HK-2 (cell line): ENCODE measurements at regions not wholly inside any gene's neighbourhood (a gene's known extent, or its start where the extent isn't known, plus 50 kb on each side); places are given as distances from the start of the nearest gene placed in this dataset.

ENCODE experiments used
- DNase-seq: peaks from one replicate; pipeline ENCODE4 v3.0.0-alpha.2; 2018; ENCODE audit not compliant: unreplicated experiment

- no peak for DNase-seq
These were observed 132.8 kb upstream of the TNFAIP3 start for GRCh38 chr6:137734005-137734874.

GRCh38 chr6:137734875-137735182 lies 132.2 kb upstream of the TNFAIP3 start:
- no peak for DNase-seq

GRCh38 chr6:137736048-137736818 lies 130.8 kb upstream of the TNFAIP3 start:
- DNase-seq = no peak

GRCh38 chr6:137736911-137737310 lies 130.1 kb upstream of the TNFAIP3 start:
- no peak for DNase-seq

DNA sequence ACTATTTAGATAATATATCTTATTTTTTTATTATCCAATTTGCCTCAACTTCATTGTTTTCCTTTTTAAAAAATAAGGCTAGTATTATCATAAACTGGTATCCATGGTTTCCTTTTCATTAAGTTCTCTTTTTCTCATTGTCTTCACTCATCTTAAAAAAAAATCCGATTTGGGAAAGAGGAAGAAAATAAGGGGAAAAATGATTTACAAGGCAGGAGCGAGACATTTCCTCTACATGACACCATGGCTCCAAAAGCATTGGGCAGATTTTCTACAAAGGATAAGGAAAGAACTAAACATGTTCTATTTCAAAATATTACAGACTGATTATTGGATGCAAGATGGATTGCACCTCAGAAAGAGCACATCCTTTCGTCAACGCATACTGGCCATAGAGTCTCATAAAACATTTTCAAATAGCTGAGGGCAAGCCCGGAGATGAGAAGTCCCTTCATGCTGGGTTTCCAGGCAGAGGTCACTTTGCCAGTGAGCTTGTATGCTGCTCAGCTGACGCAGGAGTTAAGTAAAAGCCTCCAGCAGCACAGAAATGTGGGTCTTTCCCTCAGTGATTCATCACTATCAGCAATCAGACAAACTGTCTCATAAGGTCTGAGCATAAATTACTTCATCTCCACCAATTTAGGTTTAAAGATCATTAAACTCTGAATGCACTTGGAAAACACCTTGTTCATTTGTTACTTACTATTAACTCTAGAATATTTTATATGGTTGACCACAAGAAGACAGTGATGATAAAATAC lies 129.0 kb upstream of the TNFAIP3 start:
- DNase-seq = no peak

GRCh38 chr6:137738931-137739504 lies 128.0 kb upstream of the TNFAIP3 start:
- DNase-seq = no peak

DNA sequence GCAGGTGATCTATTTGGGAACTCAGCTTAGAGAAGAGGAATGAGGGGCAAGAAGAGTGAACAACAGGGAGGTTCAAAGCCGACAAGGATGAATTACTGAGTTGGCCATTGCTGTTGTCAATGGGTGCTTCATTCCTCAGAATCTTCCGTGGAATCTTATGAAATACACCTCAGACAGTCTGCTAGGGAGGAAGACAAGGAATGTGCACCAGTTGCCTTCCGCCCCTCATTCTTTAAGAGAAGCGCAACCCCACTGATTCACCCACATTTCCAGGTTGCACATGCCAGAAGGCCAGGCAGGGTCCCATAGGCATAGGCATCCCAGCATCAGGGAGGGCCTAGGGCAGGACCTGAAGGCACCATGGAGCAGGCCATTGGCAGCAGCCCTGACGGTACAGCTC lies 127.5 kb upstream of the TNFAIP3 start:
- DNase-seq = no peak

GRCh38 chr6:137740091-137740755 lies 126.8 kb upstream of the TNFAIP3 start:
- DNase-seq = no peak

GRCh38 chr6:137740967-137741761 lies 125.9 kb upstream of the TNFAIP3 start:
- no peak for DNase-seq

DNA sequence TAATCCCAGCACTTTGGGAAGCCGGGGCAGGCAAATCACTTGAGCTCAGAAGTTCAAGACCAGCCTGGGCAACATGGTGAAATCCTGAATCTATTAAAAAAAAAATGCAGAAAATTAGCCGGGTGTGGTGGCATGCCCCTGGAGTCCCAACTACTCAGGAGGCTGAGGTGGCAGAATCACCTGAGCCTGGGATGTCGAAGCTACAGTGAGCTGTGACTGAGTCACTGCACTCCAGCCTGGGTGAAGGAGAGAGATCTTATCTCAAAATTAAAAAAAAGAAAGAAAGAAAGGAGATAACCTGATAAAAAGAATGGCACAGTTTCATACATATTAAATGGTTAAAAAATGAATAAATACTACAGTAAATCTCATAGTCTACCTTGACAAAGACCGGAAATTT lies 123.6 kb upstream of the TNFAIP3 start:
- DNase-seq = no peak

DNA sequence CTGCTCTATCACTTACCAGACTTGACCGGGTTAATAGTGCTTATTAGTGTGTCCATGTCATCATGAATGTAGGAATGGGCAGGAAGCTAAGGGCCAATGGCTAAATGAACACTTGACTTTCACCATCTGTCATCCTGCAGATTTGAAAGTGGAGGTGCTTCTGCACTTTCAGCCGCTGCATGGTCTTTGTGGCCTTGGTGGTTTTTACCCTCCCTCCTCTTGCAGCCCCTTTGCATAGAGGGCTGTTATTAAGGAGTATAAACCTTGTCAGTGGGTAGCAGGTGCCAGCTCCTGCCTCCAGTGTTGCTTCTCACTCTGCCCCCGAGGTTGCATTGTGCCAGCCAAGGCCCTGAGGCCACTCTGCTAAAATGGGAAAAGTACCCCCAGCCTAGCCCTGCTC lies 122.2 kb upstream of the TNFAIP3 start:
- DNase-seq = no peak

- DNase-seq = no peak
These were observed 121.7 kb upstream of the TNFAIP3 start for GRCh38 chr6:137745321-137745720.

- no peak for DNase-seq
These were observed 120.8 kb upstream of the TNFAIP3 start for GRCh38 chr6:137746264-137746663.

GRCh38 chr6:137749696-137750211 lies 117.3 kb upstream of the TNFAIP3 start:
- DNase-seq = no peak

GRCh38 chr6:137750297-137750696 lies 116.8 kb upstream of the TNFAIP3 start:
- DNase-seq = no peak

- no peak for DNase-seq
These were observed 115.1 kb upstream of the TNFAIP3 start for GRCh38 chr6:137751768-137752560.

DNA sequence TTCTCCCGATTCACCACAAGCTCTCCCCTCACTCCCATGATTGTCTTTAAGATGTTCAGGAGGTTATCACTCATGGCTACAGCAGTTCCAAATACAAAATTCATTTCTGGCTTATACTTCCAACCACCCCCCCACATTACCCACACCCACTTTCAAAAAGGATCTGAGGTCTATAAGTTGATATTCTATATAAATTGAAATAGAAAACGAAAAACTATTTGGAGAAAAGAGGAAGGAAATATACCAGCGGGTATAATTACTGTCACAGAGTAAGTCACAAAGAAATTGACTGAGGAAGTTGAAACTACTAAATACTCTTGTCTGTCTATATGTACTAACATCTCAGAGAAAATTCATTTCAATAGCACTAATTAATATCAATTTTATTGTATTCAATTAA lies 112.7 kb upstream of the TNFAIP3 start:
- no peak for DNase-seq

- no peak for DNase-seq
These were observed 112.2 kb upstream of the TNFAIP3 start for GRCh38 chr6:137754866-137755265.

DNA sequence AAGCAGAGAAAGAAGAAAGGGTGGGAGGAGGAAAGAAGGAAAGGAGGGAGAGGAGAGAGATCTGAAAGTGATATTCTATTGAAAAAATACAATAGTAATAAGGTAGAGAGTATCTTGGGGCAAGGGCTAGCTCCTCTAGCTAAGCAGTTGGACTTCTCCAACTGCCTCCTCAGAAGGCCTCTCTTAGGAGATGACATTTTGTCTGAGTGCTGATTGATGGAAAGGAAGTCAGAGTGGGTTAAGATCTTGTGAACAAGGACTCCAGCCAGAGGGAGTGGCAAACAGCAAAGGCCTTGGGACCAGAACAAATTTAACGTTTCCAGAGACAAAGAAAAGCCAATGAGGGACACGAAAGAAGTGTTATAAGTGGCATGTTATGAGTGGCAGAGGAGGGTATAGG lies 111.8 kb upstream of the TNFAIP3 start:
- DNase-seq = no peak

- no peak for DNase-seq
These were observed 110.3 kb upstream of the TNFAIP3 start for GRCh38 chr6:137756788-137757187.
